K562 (cell line): ENCODE measurements at regions not wholly inside any gene's neighbourhood (a gene's known extent, or its start where the extent isn't known, plus 50 kb on each side); places are given as distances from the start of the nearest gene placed in this dataset.

Experiments used
- ATAC-seq: fragments of 200-7000 bp; cut with Tn5 transposase; 3 replicates; pipeline ENCODE4 v1.9.1; 2020; ENCODE audit warnings: moderate library complexity
- BruUV-seq: library from RNA; stranded (reverse); fragments of 400-500 nt; replicated peaks from 2 replicates; lab custom pipeline; 2021; lab: Mats Ljungman, UMichigan
- CTCF ChIA-PET: fragments of 300-600 bp; formaldehyde crosslinking; extraction: SDS; loops from one replicate; lab custom pipeline; 2021; ENCODE audit warnings: low intra/inter-chr PET ratio; lab: Yijun Ruan, JAX
- POLR2A ChIA-PET: fragments of 300-600, 350-650 bp; sonication (Branson Sonifier 250); formaldehyde crosslinking; extraction: SDS; loops from one replicate; lab custom pipeline; 2021; ENCODE audit warnings: antibody characterized with exemption, inconsistent platforms; lab: Yijun Ruan, JAX
- DNase-seq, 4 experiments: peaks; one replicate each; pipeline versions ENCODE4 v3.0.0 to v3.0.0-alpha.2; 2011 to 2018; ENCODE audit warnings: low spot score in 3 of 4, mixed read lengths in 3 of 4; ENCODE audit errors: extremely low read depth in 1 of 4
- FAIRE-seq: peaks from 2 replicates; lab custom pipeline; 2011; peaks lifted over from hg19 to GRCh38; lab: Jason Lieb, UNC
- H2AFZ ChIP-seq: 2 replicates; pipeline ENCODE4 v1.6.0; 2011; ENCODE audit warnings: low read depth, low read length, control low read depth, inconsistent platforms
- H3K27ac ChIP-seq: fragments of 200-600 bp; 3 replicates; pipeline ENCODE4 v1.8.0; 2011; ENCODE audit warnings: low read depth, mild to moderate bottlenecking, control low read depth, inconsistent platforms, low read length, moderate library complexity, mixed read lengths; ENCODE audit errors: extremely low read depth
- H3K27me3 ChIP-seq, 2 experiments: fragments of 300-600 bp in 1 of 2; 2 replicates in 1 of 2; 3 replicates in 1 of 2; pipeline versions ENCODE4 v1.6.0 to v1.8.0; 2011; ENCODE audit warnings: inconsistent platforms in 2 of 2, low read length in 2 of 2, mild to moderate bottlenecking in 1 of 2, mixed read lengths in 1 of 2, moderate library complexity in 1 of 2; ENCODE audit not compliant: control insufficient read depth in 2 of 2, insufficient read depth in 2 of 2
- H3K36me3 ChIP-seq: fragments of 300-600 bp; 3 replicates; pipeline ENCODE4 v1.8.0; 2011; ENCODE audit warnings: mild to moderate bottlenecking, low read length, inconsistent platforms; ENCODE audit not compliant: control insufficient read depth, insufficient read depth
- H3K4me1 ChIP-seq, 2 experiments: fragments of 200-600 bp in 1 of 2; replicated peaks in 1 of 2; 2 replicates in 1 of 2; 3 replicates in 1 of 2; pipeline versions ENCODE4 v1.5.1 to v1.8.0; 2011; ENCODE audit warnings: inconsistent platforms in 2 of 2, low read length in 2 of 2, mild to moderate bottlenecking in 1 of 2, mixed read lengths in 1 of 2, moderate library complexity in 1 of 2; ENCODE audit not compliant: control insufficient read depth in 2 of 2, insufficient read depth in 2 of 2
- H3K4me2 ChIP-seq: 2 replicates; pipeline ENCODE4 v1.6.1; 2011; ENCODE audit warnings: low read length, control low read depth, inconsistent platforms, mixed read lengths; ENCODE audit not compliant: insufficient read depth
- H3K4me3 ChIP-seq: fragments of 200-600 bp; sonication (generic), shearing (Covaris generic); 2 replicates; pipeline ENCODE4 v1.5.1; 2016; ENCODE audit warnings: control low read depth, inconsistent platforms
- H3K79me2 ChIP-seq: fragments of 200-600 bp; 3 replicates; pipeline ENCODE4 v1.8.0; 2011; ENCODE audit warnings: low read length, inconsistent platforms; ENCODE audit not compliant: control insufficient read depth, insufficient read depth
- H3K9ac ChIP-seq, 2 experiments: 2 replicates each; pipeline versions ENCODE4 v1.6.0 to v1.6.1; 2011; ENCODE audit warnings: low read depth in 2 of 2, low read length in 2 of 2, control low read depth in 1 of 2, inconsistent platforms in 1 of 2, mild to moderate bottlenecking in 1 of 2, mixed read lengths in 1 of 2; ENCODE audit not compliant: insufficient read depth in 1 of 2
- H3K9me1 ChIP-seq: one replicate; pipeline ENCODE4 v1.6.0; 2011; ENCODE audit warnings: inconsistent platforms, mild to moderate bottlenecking, low read length, moderate library complexity; ENCODE audit not compliant: control insufficient read depth, insufficient read depth
- H3K9me3 ChIP-seq: replicated peaks from 2 replicates; pipeline ENCODE4 v1.5.1; 2011; ENCODE audit warnings: low read depth, low read length, inconsistent platforms; ENCODE audit not compliant: control insufficient read depth, insufficient read depth
- H4K20me1 ChIP-seq: replicated peaks from 2 replicates; pipeline ENCODE4 v1.6.1; 2011; ENCODE audit warnings: low read length, inconsistent platforms, mixed read lengths; ENCODE audit not compliant: control insufficient read depth, insufficient read depth
- ATF6 ChIP-seq: sonication (generic); formaldehyde crosslinking; IDR thresholded peaks from 2 replicates; pipeline ENCODE4 v1.4.0; 2020; ENCODE audit warnings: mild to moderate bottlenecking, missing genetic modification reagents
- CC2D1A ChIP-seq: fragments of 450-650 bp; IDR thresholded peaks from 2 replicates; pipeline ENCODE4 v1.6.1; 2017; ENCODE audit warnings: mild to moderate bottlenecking
- ETS1 ChIP-seq: conservative IDR thresholded peaks from 2 replicates; pipeline ENCODE4 v1.6.1; 2011; ENCODE audit warnings: low read depth, mild to moderate bottlenecking, low read length; ENCODE audit not compliant: control insufficient read depth
- MBD2 ChIP-seq: sonication (generic); IDR thresholded peaks from 2 replicates; pipeline ENCODE4 v1.6.1; 2016; ENCODE audit warnings: low read depth, borderline replicate concordance
- MED1 ChIP-seq: sonication (generic); formaldehyde crosslinking; IDR thresholded peaks from 2 replicates; pipeline ENCODE4 v1.8.1; 2023; ENCODE audit warnings: missing genetic modification reagents, borderline replicate concordance
- MTF1 ChIP-seq: fragments of 250-450 bp; sonication (Bioruptor Pico); IDR thresholded peaks from 2 replicates; pipeline ENCODE4 v1.9.0; 2021; ENCODE audit warnings: moderate library complexity, mild to moderate bottlenecking, inconsistent platforms, borderline replicate concordance
- PTBP1 ChIP-seq: fragments of 200-400 bp; formaldehyde crosslinking; IDR thresholded peaks from 2 replicates; pipeline ENCODE4 v1.6.1; 2017; ENCODE audit warnings: low read depth, low read length
- SRF ChIP-seq, 2 experiments: fragments of 250-450, 450-650 bp in 1 of 2; sonication (Bioruptor Pico) in 1 of 2; sonication (generic) in 1 of 2; formaldehyde crosslinking; IDR thresholded peaks; 2 replicates each; pipeline versions ENCODE4 v1.5.0 to v1.5.1; 2020 to 2022; ENCODE audit warnings: mild to moderate bottlenecking in 1 of 2, missing genetic modification reagents in 1 of 2
- TAL1 ChIP-seq: fragments of 450-650 bp; IDR thresholded peaks from 2 replicates; pipeline ENCODE4 v1.6.1; 2016; ENCODE audit warnings: mild to moderate bottlenecking
- ZNF407 ChIP-seq: fragments of 450-650 bp; IDR thresholded peaks from 2 replicates; pipeline ENCODE4 v1.6.1; 2016; ENCODE audit warnings: low read depth
- ZNF764 ChIP-seq: fragments of 250-450 bp; sonication (Bioruptor Pico); IDR thresholded peaks from 2 replicates; pipeline ENCODE4 v1.4.0; 2020; ENCODE audit warnings: low read depth, mild to moderate bottlenecking, moderate library complexity
- WGBS: fragments of 100-300 bp; shearing (Covaris generic); methylation state at CpG from one replicate; pipeline ENCODE4 v1.1.6; 2016; ENCODE audit warnings: low coverage, mixed read lengths; ENCODE audit not compliant: insufficient coverage; ENCODE audit errors: missing lambda C conversion rate; 5-methylcytosine and 5-hydroxymethylcytosine counted together
- in situ Hi-C: fragments of 300-500 bp; cut with MboI; formaldehyde crosslinking; loops from 4 replicates; pipeline ENCODE4 v1.15.0; 2018; ENCODE audit warnings: inconsistent platforms, mixed read lengths
- intact Hi-C: fragments of 100-400 bp; cut with micrococcal nuclease; formaldehyde crosslinking; loops from 2 replicates; pipeline ENCODE4 v1.14.2; 2022

DNA sequence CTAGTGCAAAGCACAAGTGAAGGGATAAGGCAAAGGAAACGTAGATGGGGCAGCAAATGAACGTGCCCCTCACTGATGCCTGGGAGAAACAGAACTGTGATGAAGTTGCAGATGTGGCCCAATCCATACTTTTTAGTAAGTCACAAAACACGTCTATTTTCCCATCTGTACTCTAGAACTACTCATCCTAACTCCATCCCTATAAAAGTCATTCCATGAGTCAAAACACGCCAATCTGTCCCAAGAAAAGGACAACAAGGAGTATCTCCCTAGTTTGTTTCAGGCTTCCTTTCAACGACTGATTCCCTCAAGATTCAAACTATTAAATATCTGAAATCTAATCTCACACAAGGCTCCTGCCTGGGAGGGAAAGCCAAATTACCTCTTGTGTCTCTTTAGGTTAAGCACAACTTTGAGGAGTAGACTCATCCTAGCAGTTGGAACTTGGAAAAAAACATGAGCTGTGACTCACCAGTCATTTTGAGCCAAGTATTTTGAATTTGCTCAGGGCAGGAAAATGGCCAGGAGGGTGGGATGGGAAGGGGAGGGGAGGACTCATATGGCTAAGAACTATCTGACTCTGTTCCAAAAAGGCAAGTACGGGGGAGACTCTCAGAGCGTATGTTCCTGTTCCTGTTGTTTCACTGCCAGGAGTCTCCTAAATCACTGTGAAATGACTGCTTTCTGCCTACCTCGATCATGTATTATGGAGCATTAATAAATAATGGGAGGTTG, 214.5 kb upstream of the CAMK1G start:
- intact Hi-C loops, result no loop called here
- no peaks in the 10 kb centered on the region for H4K20me1 ChIP-seq
- H3K9me1 ChIP-seq, result no peaks in the 10 kb centered on the region
- H3K9ac ChIP-seq, result no peak overlapping the region
- no peaks in the 10 kb centered on the region for H3K79me2 ChIP-seq
- no peak overlapping the region for H3K27ac ChIP-seq
- ATAC-seq, result no peak
- in situ Hi-C loops, result no loop called here
- FAIRE-seq, result no peak
- no peaks in the 10 kb centered on the region for H3K4me1 ChIP-seq
- WGBS, result under 1% methylated on average over 8 of the region's 8 CpGs
- CTCF ChIA-PET, result no interaction called here
- no peaks in the 10 kb centered on the region for H3K27me3 ChIP-seq
- no peak overlapping the region for H3K4me3 ChIP-seq
- H3K36me3 ChIP-seq, result no peaks in the 10 kb centered on the region
- BruUV-seq, result no TSS peak
- no peak overlapping the region for H2AFZ ChIP-seq
- POLR2A ChIA-PET, result interaction anchor here (0.6 kb wide), 1 partner anchor 24 kb away, joined by 3 read pairs; no protein-coding TSS in a partner anchor
- no peak overlapping the region for H3K4me2 ChIP-seq
- no peaks in the 10 kb centered on the region for H3K9me3 ChIP-seq
- DNase-seq, result no peak
- no peak for TF ChIP-seq MBD2
- TF ChIP-seq ZNF764 (CRISPR knock-in tag), result no peak
- no peak for TF ChIP-seq TAL1
- TF ChIP-seq MED1 (CRISPR knock-in tag), result no peak
- TF ChIP-seq ATF6 (CRISPR knock-in tag), result no peak
- TF ChIP-seq ZNF407, result no peak
- no peak for TF ChIP-seq PTBP1
- TF ChIP-seq ETS1, result no peak
- TF ChIP-seq MTF1 (CRISPR knock-in tag), result no peak
- no peak for TF ChIP-seq CC2D1A
- no peak for TF ChIP-seq SRF (CRISPR knock-in tag; IDR thresholded peaks at IDR 0.05)
